OCI-LY1 (cell line): ENCODE measurements at regions not wholly inside any gene's neighbourhood (a gene's known extent, or its start where the extent isn't known, plus 50 kb on each side); places are given as distances from the start of the nearest gene placed in this dataset.
"Not testable (repeated sequence)": the region's sequence is repeated elsewhere in the genome, so short reads cannot be mapped to it uniquely, and the experiment has no call there.

ENCODE experiments used
- H2AFZ ChIP-seq: fragments of 200-600 bp; sonication (generic), shearing (Covaris generic); 2 replicates; pipeline ENCODE4 v1.6.0; 2014; ENCODE audit warnings: antibody characterized with exemption, mild to moderate bottlenecking, low read length
- H3F3A ChIP-seq: fragments of 200-600 bp; sonication (generic), shearing (Covaris generic); 2 replicates; pipeline ENCODE4 v1.6.0; 2014; ENCODE audit warnings: mild to moderate bottlenecking, antibody characterized with exemption, low read length, moderate library complexity; ENCODE audit not compliant: insufficient read depth
- H3K27ac ChIP-seq: fragments of 200-600 bp; sonication (generic); 2 replicates; pipeline ENCODE4 v1.5.1; 2014; ENCODE audit warnings: low read length, mixed run types, mild to moderate bottlenecking, low read depth; ENCODE audit not compliant: poor library complexity, severe bottlenecking
- H3K27me3 ChIP-seq: fragments of 200-600 bp; sonication (generic); 2 replicates; pipeline ENCODE4 v1.6.0; 2014; ENCODE audit warnings: antibody characterized with exemption, mild to moderate bottlenecking, low read length, moderate library complexity; ENCODE audit not compliant: insufficient read depth
- H3K36me3 ChIP-seq: fragments of 200-600 bp; sonication (generic); 2 replicates; pipeline ENCODE4 v1.6.1; 2014; ENCODE audit warnings: mild to moderate bottlenecking, antibody characterized with exemption, low read length, moderate library complexity, mixed read lengths; ENCODE audit not compliant: insufficient read depth
- H3K4me1 ChIP-seq: fragments of 200-600 bp; sonication (generic); 2 replicates; pipeline ENCODE4 v1.5.1; 2014; ENCODE audit warnings: mild to moderate bottlenecking, low read length, moderate library complexity; ENCODE audit not compliant: insufficient read depth, severe bottlenecking
- H3K4me2 ChIP-seq: fragments of 200-600 bp; sonication (generic), shearing (Covaris generic); 2 replicates; pipeline ENCODE4 v1.6.1; 2014; ENCODE audit warnings: low read length
- H3K4me3 ChIP-seq: fragments of 200-600 bp; sonication (generic); 2 replicates; pipeline ENCODE4 v1.5.1; 2014; ENCODE audit warnings: low read length, low read depth, mild to moderate bottlenecking, mixed read lengths; ENCODE audit not compliant: poor library complexity, severe bottlenecking
- H3K79me2 ChIP-seq: fragments of 200-600 bp; shearing (Covaris generic); 2 replicates; pipeline ENCODE4 v1.6.1; 2016; ENCODE audit warnings: mixed run types, low read length, mixed read lengths; ENCODE audit not compliant: insufficient read depth
- H3K9ac ChIP-seq: fragments of 200-600 bp; sonication (generic), shearing (Covaris generic); 2 replicates; pipeline ENCODE4 v1.6.1; 2014; ENCODE audit warnings: mild to moderate bottlenecking, low read length, mixed read lengths
- H3K9me2 ChIP-seq: fragments of 200-600 bp; sonication (generic), shearing (Covaris generic); 2 replicates; pipeline ENCODE4 v1.6.1; 2014; ENCODE audit warnings: low read depth, mild to moderate bottlenecking, low read length, mixed read lengths
- H3K9me3 ChIP-seq: fragments of 200-600 bp; shearing (Covaris generic); 2 replicates; pipeline ENCODE4 v1.6.1; 2014; ENCODE audit warnings: low read length, mixed read lengths
- H4K20me1 ChIP-seq: fragments of 200-600 bp; sonication (generic), shearing (Covaris generic); 2 replicates; pipeline ENCODE4 v1.6.0; 2016; ENCODE audit warnings: mild to moderate bottlenecking, low read length; ENCODE audit not compliant: insufficient read depth
- CTCF ChIP-seq: fragments of 200-600 bp; sonication (generic), shearing (Covaris generic); IDR thresholded peaks from 2 replicates; pipeline ENCODE4 v1.5.1; 2017; ENCODE audit warnings: mild to moderate bottlenecking, antibody characterized with exemption, low read length, moderate library complexity, mixed read lengths
- EZH2 ChIP-seq: fragments of 200-600 bp; sonication (generic), shearing (Covaris generic); IDR thresholded peaks from 2 replicates; pipeline ENCODE4 v1.8.0; 2017; ENCODE audit warnings: borderline replicate concordance, mixed run types, mild to moderate bottlenecking, antibody characterized with exemption, low read length, moderate library complexity, mixed read lengths

- H3K4me2 ChIP-seq, result no peak overlapping the region
- no peak for TF ChIP-seq EZH2
- TF ChIP-seq CTCF, result no peak
- no peaks in the 10 kb centered on the region for H3K36me3 ChIP-seq
- no peak overlapping the region for H3K4me3 ChIP-seq
- no peak overlapping the region for H3K9ac ChIP-seq
- no peaks in the 10 kb centered on the region for H3K9me3 ChIP-seq
- H3K79me2 ChIP-seq, result no peaks in the 10 kb centered on the region
- H3F3A ChIP-seq, result no peaks in the 10 kb centered on the region
- H3K27me3 ChIP-seq, result no peaks in the 10 kb centered on the region
- H4K20me1 ChIP-seq, result no peaks in the 10 kb centered on the region
- H3K9me2 ChIP-seq, result no peaks in the 10 kb centered on the region
- H3K27ac ChIP-seq, result no peak overlapping the region
- H3K4me1 ChIP-seq, result no peaks in the 10 kb centered on the region
- no peak overlapping the region for H2AFZ ChIP-seq
Observed at GRCh38 chr1:67503974-67504373, 73.8 kb upstream of the SERBP1 start.

- not testable (repeated sequence) for H3K9me2 ChIP-seq, H3K36me3 ChIP-seq, H3F3A ChIP-seq, H3K4me3 ChIP-seq, H3K9ac ChIP-seq, H3K9me3 ChIP-seq, H2AFZ ChIP-seq, H3K4me1 ChIP-seq, H4K20me1 ChIP-seq, H3K27me3 ChIP-seq, H3K79me2 ChIP-seq, H3K4me2 ChIP-seq, H3K27ac ChIP-seq
Observed at GRCh38 chr1:67513392-67514294, 83.4 kb upstream of the SERBP1 start.

GRCh38 chr1:67514300-67514699, 84.1 kb upstream of the SERBP1 start:
- H3F3A ChIP-seq, result no peaks in the 10 kb centered on the region
- no peaks in the 10 kb centered on the region for H3K36me3 ChIP-seq
- no peak overlapping the region for H3K4me3 ChIP-seq
- H4K20me1 ChIP-seq, result no peaks in the 10 kb centered on the region
- no peaks in the 10 kb centered on the region for H3K9me2 ChIP-seq
- H3K9me3 ChIP-seq, result no peaks in the 10 kb centered on the region
- no peak overlapping the region for H3K27ac ChIP-seq
- no peaks in the 10 kb centered on the region for H3K79me2 ChIP-seq
- TF ChIP-seq EZH2 (no peak), CTCF (no peak)
- no peak overlapping the region for H2AFZ ChIP-seq
- H3K4me2 ChIP-seq, result no peak overlapping the region
- H3K4me1 ChIP-seq, result no peaks in the 10 kb centered on the region
- no peaks in the 10 kb centered on the region for H3K27me3 ChIP-seq
- H3K9ac ChIP-seq, result no peak overlapping the region

- H4K20me1 ChIP-seq, result no peaks in the 10 kb centered on the region
- no peaks in the 10 kb centered on the region for H3K27me3 ChIP-seq
- no peak overlapping the region for H3K9ac ChIP-seq
- no peaks in the 10 kb centered on the region for H3K79me2 ChIP-seq
- no peak for TF ChIP-seq CTCF
- TF ChIP-seq EZH2, result no peak
- H3K4me3 ChIP-seq, result no peak overlapping the region
- H3K4me1 ChIP-seq, result no peaks in the 10 kb centered on the region
- H3F3A ChIP-seq, result no peaks in the 10 kb centered on the region
- H3K9me2 ChIP-seq, result no peaks in the 10 kb centered on the region
- H3K4me2 ChIP-seq, result no peak overlapping the region
- H3K36me3 ChIP-seq, result no peaks in the 10 kb centered on the region
- H3K27ac ChIP-seq, result no peak overlapping the region
- H3K9me3 ChIP-seq, result no peaks in the 10 kb centered on the region
- H2AFZ ChIP-seq, result no peak overlapping the region
Observed at GRCh38 chr1:67514786-67515185, 84.6 kb upstream of the SERBP1 start.
